Activated CD8-positive, alpha-beta T cell treated with anti-CD3 and anti-CD28 coated beads, Interleukin-2, amount 10 ng/mL, durations not matched to agents 7 days and 5 days (primary cell): ENCODE measurements at regions not wholly inside any gene's neighbourhood (a gene's known extent, or its start where the extent isn't known, plus 50 kb on each side); places are given as distances from the start of the nearest gene placed in this dataset.

ENCODE experiments used
- ATAC-seq: fragments of 150-1000 bp; cut with Tn5 transposase; one replicate; pipeline ENCODE4 v1.10.0; 2021; ENCODE audit warnings: moderate library complexity
- CTCF ChIA-PET: fragments of 350-600 bp; sonication (Branson Sonifier 250); formaldehyde crosslinking; loops from one replicate; lab custom pipeline; 2021; ENCODE audit warnings: antibody characterized with exemption; lab: Charles Lee
- POLR2A ChIA-PET: fragments of 350-600 bp; sonication (Branson Sonifier 250); formaldehyde crosslinking; loops from one replicate; lab custom pipeline; 2021; ENCODE audit warnings: antibody characterized with exemption; lab: Charles Lee
- DNase-seq: peaks from one replicate; pipeline ENCODE4 v3.0.0-alpha.2; 2020
- H3K27ac Mint-ChIP-seq: one replicate; pipeline ENCODE4 v1.8.0; 2021; ENCODE audit warnings: mild to moderate bottlenecking, mixed read lengths
- H3K27me3 Mint-ChIP-seq: one replicate; pipeline ENCODE4 v1.8.0; 2021; ENCODE audit warnings: low read depth, mixed read lengths
- H3K36me3 Mint-ChIP-seq: one replicate; pipeline ENCODE4 v1.8.0; 2021; ENCODE audit warnings: low read depth, mixed read lengths
- H3K4me1 Mint-ChIP-seq: one replicate; pipeline ENCODE4 v1.8.0; 2021; ENCODE audit warnings: low read depth, mixed read lengths
- H3K4me3 Mint-ChIP-seq: one replicate; pipeline ENCODE4 v1.8.0; 2021; ENCODE audit warnings: mild to moderate bottlenecking, mixed read lengths
- H3K9me3 Mint-ChIP-seq: one replicate; pipeline ENCODE4 v1.8.0; 2022; ENCODE audit warnings: mixed read lengths; ENCODE audit not compliant: insufficient read depth

DNA sequence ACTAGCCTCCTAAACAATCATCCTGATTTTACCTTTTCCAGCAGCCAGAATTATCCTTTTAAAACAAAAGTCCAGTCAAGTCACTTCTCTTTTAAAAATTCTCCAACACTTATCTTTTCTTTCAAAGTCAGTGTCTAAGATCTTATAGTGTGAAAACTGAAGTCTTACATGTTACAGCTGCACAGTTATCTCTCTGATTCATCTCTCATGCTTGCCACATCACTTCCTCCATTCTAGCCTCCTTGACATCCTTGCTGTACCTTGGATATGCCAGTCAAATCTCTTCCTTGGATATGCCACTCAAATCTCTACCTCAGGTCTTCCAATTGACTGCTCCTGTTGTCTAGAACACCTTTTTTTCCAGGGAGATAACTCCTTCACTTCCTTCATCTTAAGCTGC lies 361.7 kb upstream of the FTMT start:
- no peaks in the 10 kb centered on the region for H3K36me3 Mint-ChIP-seq
- ChIA-PET CTCF (no interaction called here), POLR2A (no interaction called here)
- ATAC-seq (no peak), DNase-seq (no peak)
- no peaks in the 10 kb centered on the region for H3K9me3 Mint-ChIP-seq
- no peaks in the 10 kb centered on the region for H3K27me3 Mint-ChIP-seq
- H3K4me3 Mint-ChIP-seq, result no peak overlapping the region
- no peaks in the 10 kb centered on the region for H3K4me1 Mint-ChIP-seq
- H3K27ac Mint-ChIP-seq, result no peak overlapping the region

DNA sequence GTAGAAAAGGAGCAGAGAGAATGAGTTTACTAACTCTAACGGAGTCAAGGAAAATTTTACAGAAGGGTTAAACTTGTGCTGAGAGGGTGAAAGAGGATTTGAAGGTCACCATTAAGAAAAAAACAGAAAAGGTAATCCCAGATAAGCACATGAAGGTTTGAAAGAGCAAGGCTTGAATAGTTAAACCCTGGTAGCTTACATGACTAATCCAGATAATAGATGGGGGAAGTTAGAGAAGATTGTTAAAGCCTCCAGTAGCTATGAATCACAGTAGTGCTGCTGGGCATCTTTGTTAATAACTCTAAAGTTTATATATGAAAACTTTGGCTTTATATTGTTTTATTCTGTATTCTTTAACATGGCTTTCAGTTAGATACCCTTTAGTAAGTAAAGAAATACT lies 354.5 kb upstream of the FTMT start:
- H3K9me3 Mint-ChIP-seq, result no peaks in the 10 kb centered on the region
- POLR2A ChIA-PET, result no interaction called here
- ATAC-seq, result no peak
- H3K27ac Mint-ChIP-seq, result no peak overlapping the region
- DNase-seq, result no peak
- no peaks in the 10 kb centered on the region for H3K27me3 Mint-ChIP-seq
- no peaks in the 10 kb centered on the region for H3K4me1 Mint-ChIP-seq
- H3K4me3 Mint-ChIP-seq, result no peak overlapping the region
- CTCF ChIA-PET, result no interaction called here
- H3K36me3 Mint-ChIP-seq, result no peaks in the 10 kb centered on the region

DNA sequence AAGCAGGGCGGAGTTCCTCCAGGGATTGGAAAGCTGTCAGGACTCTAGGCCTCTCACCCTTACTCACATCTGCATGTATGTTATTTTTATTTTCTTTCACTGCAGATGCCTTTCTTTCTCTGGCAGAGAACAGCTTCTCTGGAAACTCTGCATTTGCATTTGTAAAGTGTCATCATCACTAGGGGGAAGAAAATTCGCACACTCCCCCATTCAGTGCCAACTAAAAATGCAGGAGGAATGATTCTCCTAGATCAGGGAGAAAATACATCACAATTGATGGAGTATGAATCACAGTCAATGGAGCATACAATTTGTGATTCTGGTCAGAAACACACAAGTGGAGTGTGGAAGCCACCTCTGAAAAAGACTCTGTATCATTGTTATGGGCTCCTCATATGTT lies 351.4 kb upstream of the FTMT start:
- H3K27ac Mint-ChIP-seq, result no peak overlapping the region
- no peaks in the 10 kb centered on the region for H3K9me3 Mint-ChIP-seq
- H3K4me1 Mint-ChIP-seq, result no peaks in the 10 kb centered on the region
- H3K36me3 Mint-ChIP-seq, result no peaks in the 10 kb centered on the region
- POLR2A ChIA-PET, result no interaction called here
- no peak for ATAC-seq
- no peak overlapping the region for H3K4me3 Mint-ChIP-seq
- DNase-seq, result no peak
- CTCF ChIA-PET, result no interaction called here
- H3K27me3 Mint-ChIP-seq, result no peaks in the 10 kb centered on the region

DNA sequence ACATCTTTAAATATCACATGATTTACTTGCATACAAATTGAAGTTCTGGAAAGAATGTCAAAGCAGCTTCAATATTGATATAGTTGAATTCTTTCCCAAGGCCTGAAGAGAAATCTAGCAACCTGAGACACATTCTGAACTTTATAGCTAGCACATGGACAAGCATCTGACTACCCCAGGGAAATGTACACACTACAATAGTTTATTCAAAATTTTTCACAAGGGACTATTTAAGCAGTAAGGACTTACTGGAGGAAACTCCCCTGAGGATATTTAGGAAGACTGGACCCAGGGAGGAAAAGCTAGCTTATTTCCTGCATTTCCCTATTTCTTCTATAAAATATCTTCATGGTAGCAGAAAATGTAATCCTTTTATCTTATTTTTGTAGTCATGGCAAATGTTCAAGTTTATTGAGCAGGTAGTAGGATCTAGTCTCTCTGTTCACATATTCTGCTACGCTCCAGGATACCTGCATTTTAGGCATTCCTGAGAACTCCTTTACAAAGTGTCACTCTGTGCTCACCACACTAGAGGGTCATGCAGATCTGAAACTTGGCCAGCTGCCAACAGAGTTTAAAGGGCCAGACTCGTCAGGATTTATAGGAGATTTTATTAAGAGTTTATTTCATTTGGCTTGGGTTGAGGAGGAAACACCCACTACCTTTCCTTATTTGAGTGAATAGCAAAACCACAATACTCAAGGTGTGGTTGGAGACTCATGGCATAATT lies 348.4 kb upstream of the FTMT start:
- CTCF ChIA-PET, result no interaction called here
- no peak for DNase-seq
- H3K9me3 Mint-ChIP-seq, result no peaks in the 10 kb centered on the region

DNA sequence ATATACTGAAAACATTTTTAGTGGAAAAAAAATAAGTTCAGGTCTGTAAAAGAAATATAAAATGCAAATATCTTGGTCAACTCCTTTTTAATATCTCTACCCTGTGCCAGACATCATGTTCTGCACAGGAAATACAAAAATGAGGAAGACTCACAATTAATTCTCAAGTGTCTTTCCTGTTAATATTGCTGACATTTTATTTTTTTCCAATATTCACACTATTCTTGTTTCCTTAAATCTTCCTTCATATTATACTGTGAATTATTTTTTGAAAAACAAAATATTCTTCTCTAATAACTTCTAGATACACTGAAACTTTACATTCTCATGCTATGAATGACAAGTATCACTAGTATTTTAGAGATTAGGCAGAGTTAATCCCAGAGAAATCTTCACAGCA lies 334.7 kb upstream of the FTMT start:
- H3K36me3 Mint-ChIP-seq, result no peaks in the 10 kb centered on the region
- no peak overlapping the region for H3K4me3 Mint-ChIP-seq
- ATAC-seq (no peak), DNase-seq (no peak)
- no peaks in the 10 kb centered on the region for H3K27me3 Mint-ChIP-seq
- POLR2A ChIA-PET, result no interaction called here
- H3K9me3 Mint-ChIP-seq, result no peaks in the 10 kb centered on the region
- H3K4me1 Mint-ChIP-seq, result no peaks in the 10 kb centered on the region
- no peak overlapping the region for H3K27ac Mint-ChIP-seq
- CTCF ChIA-PET, result no interaction called here

More for the DNA sequence above, 348.4 kb upstream of the FTMT start:
- Mint-ChIP-seq H3K4me3 (no peak overlapping the region), H3K27me3 (no peaks in the 10 kb centered on the region), H3K27ac (no peak overlapping the region), H3K4me1 (no peaks in the 10 kb centered on the region), H3K36me3 (no peaks in the 10 kb centered on the region)
- POLR2A ChIA-PET, result no interaction called here
- no peak for ATAC-seq

DNA sequence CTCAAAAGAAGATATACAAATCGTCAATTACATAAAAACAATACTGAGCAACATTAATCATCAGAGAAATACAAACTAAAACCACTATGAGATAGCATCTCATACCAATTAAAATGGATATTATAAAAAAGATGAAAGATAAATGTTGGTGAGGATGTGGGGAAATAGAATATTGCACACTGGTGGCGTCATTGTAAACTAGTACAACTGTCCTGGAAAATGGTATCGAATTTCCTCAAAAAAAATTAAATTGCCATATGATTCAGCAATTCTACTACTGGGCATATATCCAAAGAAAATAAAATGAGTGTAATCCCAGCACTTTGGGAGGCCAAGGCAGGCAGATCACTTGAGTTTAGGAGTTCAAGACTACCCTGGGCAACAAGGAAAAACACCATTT lies 326.0 kb upstream of the FTMT start:
- DNase-seq (no peak), ATAC-seq (no peak)
- Mint-ChIP-seq H3K27ac (no peak overlapping the region), H3K4me1 (no peaks in the 10 kb centered on the region), H3K27me3 (no peaks in the 10 kb centered on the region), H3K4me3 (no peak overlapping the region), H3K9me3 (no peaks in the 10 kb centered on the region), H3K36me3 (no peaks in the 10 kb centered on the region)
- ChIA-PET POLR2A (no interaction called here), CTCF (no interaction called here)

DNA sequence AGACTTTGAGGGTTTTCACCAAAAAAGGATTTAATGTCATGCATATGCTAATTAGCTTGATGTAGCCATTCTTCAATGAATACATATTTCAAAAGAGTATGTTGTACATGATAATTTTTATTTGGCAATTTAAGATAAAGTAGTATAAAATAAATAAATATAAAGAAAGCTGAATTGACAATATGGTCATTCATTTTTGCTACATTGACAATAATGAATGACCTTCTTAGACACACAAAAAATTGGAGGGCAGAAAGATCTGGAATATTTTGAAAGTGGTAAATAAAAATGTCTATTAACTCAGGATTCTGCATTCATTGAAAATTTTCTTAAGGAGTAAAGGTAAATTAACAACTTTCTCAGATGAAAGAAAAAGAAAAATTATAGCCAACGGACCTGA lies 324.8 kb upstream of the FTMT start:
- ChIA-PET CTCF (no interaction called here), POLR2A (no interaction called here)
- ATAC-seq, result no peak
- H3K4me3 Mint-ChIP-seq, result no peak overlapping the region
- DNase-seq, result no peak
- H3K27me3 Mint-ChIP-seq, result no peaks in the 10 kb centered on the region
- H3K4me1 Mint-ChIP-seq, result no peaks in the 10 kb centered on the region
- no peaks in the 10 kb centered on the region for H3K9me3 Mint-ChIP-seq
- H3K27ac Mint-ChIP-seq, result no peak overlapping the region
- no peaks in the 10 kb centered on the region for H3K36me3 Mint-ChIP-seq

DNA sequence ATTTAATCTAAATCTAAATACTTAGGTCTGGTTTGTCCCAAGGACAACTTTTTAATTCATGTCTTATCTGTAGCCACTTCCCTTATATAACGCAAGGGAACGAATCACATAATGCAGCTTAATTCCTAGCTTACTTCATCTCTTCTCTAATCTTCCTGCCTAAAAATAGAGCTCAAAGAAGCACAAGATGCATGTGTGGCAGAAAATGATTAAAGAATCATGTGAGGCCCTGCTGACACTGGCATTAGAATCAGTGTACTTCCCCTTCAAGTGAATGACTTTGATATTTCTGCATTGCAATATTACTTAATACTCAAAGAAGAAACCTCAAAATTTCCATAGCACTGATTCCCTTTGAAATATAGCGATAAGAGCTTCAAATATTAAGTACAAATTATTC lies 317.9 kb upstream of the FTMT start:
- POLR2A ChIA-PET, result no interaction called here
- ATAC-seq, result no peak
- Mint-ChIP-seq H3K27me3 (no peaks in the 10 kb centered on the region), H3K4me3 (no peak overlapping the region), H3K4me1 (no peaks in the 10 kb centered on the region), H3K27ac (no peak overlapping the region), H3K9me3 (no peaks in the 10 kb centered on the region), H3K36me3 (no peaks in the 10 kb centered on the region)
- DNase-seq, result no peak
- CTCF ChIA-PET, result no interaction called here

DNA sequence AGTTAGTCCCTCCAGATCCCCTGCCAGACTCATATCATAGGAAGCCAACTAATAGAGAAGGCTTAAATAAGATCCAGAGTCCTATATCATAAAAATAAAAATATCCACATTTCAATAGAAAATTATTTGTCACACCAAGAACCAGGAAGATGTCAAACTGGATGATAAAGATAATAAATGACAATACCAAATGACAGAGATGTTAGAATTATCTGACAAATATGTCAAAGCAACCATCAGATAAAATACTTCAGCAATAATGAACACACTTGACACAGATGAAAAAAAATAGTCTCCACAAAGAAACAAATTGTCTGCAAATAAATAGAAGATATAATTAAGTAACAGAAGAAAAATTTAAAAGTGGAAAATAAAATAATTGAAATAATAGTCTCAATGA lies 300.7 kb upstream of the FTMT start:
- Mint-ChIP-seq H3K9me3 (peaks cover 3% of the 10 kb centered on the region), H3K27me3 (no peaks in the 10 kb centered on the region), H3K4me1 (no peaks in the 10 kb centered on the region), H3K27ac (no peak overlapping the region), H3K4me3 (no peak overlapping the region), H3K36me3 (no peaks in the 10 kb centered on the region)
- ATAC-seq (no peak), DNase-seq (no peak)
- ChIA-PET CTCF (no interaction called here), POLR2A (no interaction called here)

DNA sequence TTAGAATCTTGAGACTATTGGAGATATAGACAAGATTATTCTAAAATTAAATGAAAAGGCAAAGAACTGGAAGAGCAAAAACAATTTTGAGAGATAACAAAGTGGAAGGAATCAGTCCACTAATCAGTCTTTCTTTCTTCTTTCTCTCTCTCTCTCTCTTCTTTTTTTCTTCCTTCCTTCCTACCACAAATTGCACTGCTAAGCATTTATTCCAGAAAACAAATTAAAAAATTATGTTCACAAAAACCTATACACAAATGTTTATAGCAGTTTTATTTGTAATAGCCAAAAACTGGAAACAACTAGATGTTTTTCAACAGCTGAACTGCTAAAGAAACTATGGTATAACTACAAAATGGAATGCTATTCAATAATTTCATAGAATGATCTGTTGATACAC lies 291.9 kb upstream of the FTMT start:
- Mint-ChIP-seq H3K9me3 (no peaks in the 10 kb centered on the region), H3K4me1 (no peaks in the 10 kb centered on the region), H3K4me3 (no peak overlapping the region), H3K36me3 (no peaks in the 10 kb centered on the region), H3K27me3 (no peaks in the 10 kb centered on the region), H3K27ac (no peak overlapping the region)
- POLR2A ChIA-PET, result no interaction called here
- CTCF ChIA-PET, result no interaction called here
- no peak for DNase-seq
- no peak for ATAC-seq

DNA sequence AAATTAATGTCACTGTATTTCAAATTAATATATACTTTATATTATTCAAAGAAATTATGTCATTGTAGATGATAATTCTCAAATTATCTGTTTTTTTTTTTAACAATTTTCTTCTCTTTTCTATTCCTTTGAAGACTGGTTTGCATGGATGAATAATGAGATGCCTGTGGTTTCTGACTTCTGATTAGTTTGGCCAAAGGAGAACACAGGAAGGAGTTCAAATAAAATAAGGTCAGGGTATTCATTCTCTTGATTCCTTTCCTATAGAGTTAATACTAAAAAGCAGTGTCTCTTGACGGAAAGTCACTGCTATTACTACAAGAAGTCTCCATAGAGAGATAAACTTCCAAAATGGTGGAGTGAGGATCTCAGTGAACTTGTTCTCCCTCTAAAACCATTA lies 279.6 kb upstream of the FTMT start:
- no peak for DNase-seq
- ChIA-PET POLR2A (no interaction called here), CTCF (no interaction called here)
- no peak for ATAC-seq
- H3K4me3 Mint-ChIP-seq, result no peak overlapping the region
- H3K27me3 Mint-ChIP-seq, result no peaks in the 10 kb centered on the region
- H3K36me3 Mint-ChIP-seq, result no peaks in the 10 kb centered on the region
- H3K4me1 Mint-ChIP-seq, result no peaks in the 10 kb centered on the region
- no peak overlapping the region for H3K27ac Mint-ChIP-seq
- H3K9me3 Mint-ChIP-seq, result peaks cover 10% of the 10 kb centered on the region

DNA sequence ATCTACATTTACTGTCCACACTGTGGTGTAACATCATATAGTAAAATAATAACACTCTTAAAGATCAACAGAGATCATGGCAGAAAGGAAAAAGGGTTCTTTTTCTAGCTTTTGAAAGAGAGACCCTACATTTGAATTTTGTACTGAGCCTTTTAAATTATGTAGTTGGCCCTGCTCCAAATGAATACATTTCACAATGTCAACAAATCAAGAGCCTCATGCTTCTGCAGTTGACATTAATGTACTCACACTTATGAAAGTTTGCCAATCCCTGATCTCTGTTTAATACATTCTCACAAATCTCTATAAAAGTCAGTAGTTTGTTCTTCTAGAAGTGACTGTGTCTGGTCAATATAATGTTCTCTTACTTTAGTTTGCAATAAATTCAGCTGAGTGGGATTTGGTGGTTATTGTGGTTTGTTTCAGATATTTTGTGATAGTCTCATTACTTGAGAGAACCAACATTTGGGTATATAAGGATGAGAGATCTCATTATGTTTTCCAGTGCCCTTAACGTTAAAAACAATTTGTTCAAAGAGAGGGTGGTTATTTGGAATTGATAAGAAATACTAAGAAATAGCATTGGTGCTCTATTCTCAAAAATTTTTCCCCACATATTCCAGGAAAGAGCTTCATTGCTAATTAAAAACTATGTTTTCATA lies 277.8 kb upstream of the FTMT start:
- Mint-ChIP-seq H3K27ac (no peak overlapping the region), H3K9me3 (peaks cover 10% of the 10 kb centered on the region), H3K4me3 (no peak overlapping the region), H3K4me1 (no peaks in the 10 kb centered on the region), H3K27me3 (no peaks in the 10 kb centered on the region), H3K36me3 (no peaks in the 10 kb centered on the region)
- CTCF ChIA-PET, result no interaction called here
- POLR2A ChIA-PET, result no interaction called here
- DNase-seq (no peak), ATAC-seq (no peak)

DNA sequence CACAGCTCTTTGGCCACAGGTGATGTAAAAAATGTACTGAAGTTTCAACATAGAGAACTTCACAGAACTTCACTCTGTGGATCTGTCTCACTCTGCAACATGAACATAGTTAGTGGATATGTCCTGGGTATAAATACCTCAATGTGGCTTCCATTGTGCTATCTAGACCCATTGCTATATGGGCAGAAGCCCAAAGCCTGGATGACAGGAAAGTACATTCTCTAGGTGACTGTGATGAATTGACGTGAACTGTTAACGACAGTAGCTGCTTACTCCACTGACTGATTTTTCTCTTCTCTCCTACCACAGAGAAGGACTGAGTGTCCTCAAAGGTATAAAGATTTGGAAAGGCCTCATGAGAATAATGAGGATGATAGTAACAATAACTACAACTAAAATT lies 270.1 kb upstream of the FTMT start:
- no peak overlapping the region for H3K4me3 Mint-ChIP-seq
- no peaks in the 10 kb centered on the region for H3K27me3 Mint-ChIP-seq
- ChIA-PET POLR2A (no interaction called here), CTCF (no interaction called here)
- no peaks in the 10 kb centered on the region for H3K4me1 Mint-ChIP-seq
- H3K27ac Mint-ChIP-seq, result no peak overlapping the region
- no peaks in the 10 kb centered on the region for H3K36me3 Mint-ChIP-seq
- no peak for DNase-seq
- no peaks in the 10 kb centered on the region for H3K9me3 Mint-ChIP-seq
- no peak for ATAC-seq
